ENCODE measurements at regions not wholly inside any gene's neighbourhood (a gene's known extent, or its start where the extent isn't known, plus 50 kb on each side); places are given as distances from the start of the nearest gene placed in this dataset.

GRCh38 chr22:33204408-33204807, 146.2 kb upstream of the SYN3 start:
- no peak for TF ChIP-seq CTCF (conservative IDR thresholded peaks at IDR 0.05)
- no peak overlapping the region for H3K4me3 Mint-ChIP-seq
- peaks cover 62% of the 10 kb centered on the region for H3K27me3 Mint-ChIP-seq (ENCODE audit: low read depth)
- peaks cover 6% of the 10 kb centered on the region for H3K4me1 Mint-ChIP-seq
- no peak overlapping the region for H3K27ac Mint-ChIP-seq (ENCODE audit: unreplicated experiment)
- no peaks in the 10 kb centered on the region for H3K9me3 Mint-ChIP-seq
- no peak for DNase-seq (ENCODE audit: low read depth, low spot score)
- H3K36me3 Mint-ChIP-seq (ENCODE audit: low read depth) = no peaks in the 10 kb centered on the region

GRCh38 chr22:33202455-33202854, 144.3 kb upstream of the SYN3 start:
- Mint-ChIP-seq H3K4me3 (no peak overlapping the region), H3K27ac (ENCODE audit: unreplicated experiment) (no peak overlapping the region), H3K9me3 (no peaks in the 10 kb centered on the region), H3K27me3 (ENCODE audit: low read depth) (peaks cover 59% of the 10 kb centered on the region), H3K36me3 (ENCODE audit: low read depth) (no peaks in the 10 kb centered on the region), H3K4me1 (peaks cover 6% of the 10 kb centered on the region)
- TF ChIP-seq CTCF (conservative IDR thresholded peaks at IDR 0.05) = no peak
- DNase-seq (ENCODE audit: low read depth, low spot score) = no peak

GRCh38 chr22:33194529-33195077, 136.4 kb upstream of the SYN3 start:
- no peak for DNase-seq (ENCODE audit: low read depth, low spot score)
- Mint-ChIP-seq H3K36me3 (ENCODE audit: low read depth) (no peaks in the 10 kb centered on the region), H3K27ac (ENCODE audit: unreplicated experiment) (no peak overlapping the region), H3K9me3 (no peaks in the 10 kb centered on the region), H3K4me1 (no peaks in the 10 kb centered on the region), H3K4me3 (no peak overlapping the region), H3K27me3 (ENCODE audit: low read depth) (peaks cover 3% of the 10 kb centered on the region)
- TF ChIP-seq CTCF (conservative IDR thresholded peaks at IDR 0.05) = no peak

- H3K4me1 Mint-ChIP-seq = no peaks in the 10 kb centered on the region
- peaks cover 3% of the 10 kb centered on the region for H3K27me3 Mint-ChIP-seq (ENCODE audit: low read depth)
- TF ChIP-seq CTCF (conservative IDR thresholded peaks at IDR 0.05) = no peak
- DNase-seq (ENCODE audit: low read depth, low spot score) = no peak
- no peak overlapping the region for H3K27ac Mint-ChIP-seq (ENCODE audit: unreplicated experiment)
- no peak overlapping the region for H3K4me3 Mint-ChIP-seq
- no peaks in the 10 kb centered on the region for H3K36me3 Mint-ChIP-seq (ENCODE audit: low read depth)
- H3K9me3 Mint-ChIP-seq = no peaks in the 10 kb centered on the region
Observed at GRCh38 chr22:33192156-33192555, 134.0 kb upstream of the SYN3 start.

- H3K4me1 Mint-ChIP-seq = no peaks in the 10 kb centered on the region
- no peaks in the 10 kb centered on the region for H3K9me3 Mint-ChIP-seq
- no peak overlapping the region for H3K4me3 Mint-ChIP-seq
- H3K27me3 Mint-ChIP-seq (ENCODE audit: low read depth) = peaks cover 3% of the 10 kb centered on the region
- no peak overlapping the region for H3K27ac Mint-ChIP-seq (ENCODE audit: unreplicated experiment)
- no peak for TF ChIP-seq CTCF (conservative IDR thresholded peaks at IDR 0.05)
- DNase-seq (ENCODE audit: low read depth, low spot score) = no peak
- H3K36me3 Mint-ChIP-seq (ENCODE audit: low read depth) = no peaks in the 10 kb centered on the region
Observed at GRCh38 chr22:33188326-33188725, 130.1 kb upstream of the SYN3 start.

GRCh38 chr22:33186816-33187215, 128.6 kb upstream of the SYN3 start:
- no peak for TF ChIP-seq CTCF (conservative IDR thresholded peaks at IDR 0.05)
- peaks cover 3% of the 10 kb centered on the region for H3K27me3 Mint-ChIP-seq (ENCODE audit: low read depth)
- peaks cover 6% of the 10 kb centered on the region for H3K9me3 Mint-ChIP-seq
- H3K36me3 Mint-ChIP-seq (ENCODE audit: low read depth) = no peaks in the 10 kb centered on the region
- H3K27ac Mint-ChIP-seq (ENCODE audit: unreplicated experiment) = no peak overlapping the region
- DNase-seq (ENCODE audit: low read depth, low spot score) = no peak
- no peaks in the 10 kb centered on the region for H3K4me1 Mint-ChIP-seq
- H3K4me3 Mint-ChIP-seq = no peak overlapping the region

Measured in neural crest cell (in vitro differentiated cells).